ENCODE measurements at regions not wholly inside any gene's neighbourhood (a gene's known extent, or its start where the extent isn't known, plus 50 kb on each side); places are given as distances from the start of the nearest gene placed in this dataset.

DNA sequence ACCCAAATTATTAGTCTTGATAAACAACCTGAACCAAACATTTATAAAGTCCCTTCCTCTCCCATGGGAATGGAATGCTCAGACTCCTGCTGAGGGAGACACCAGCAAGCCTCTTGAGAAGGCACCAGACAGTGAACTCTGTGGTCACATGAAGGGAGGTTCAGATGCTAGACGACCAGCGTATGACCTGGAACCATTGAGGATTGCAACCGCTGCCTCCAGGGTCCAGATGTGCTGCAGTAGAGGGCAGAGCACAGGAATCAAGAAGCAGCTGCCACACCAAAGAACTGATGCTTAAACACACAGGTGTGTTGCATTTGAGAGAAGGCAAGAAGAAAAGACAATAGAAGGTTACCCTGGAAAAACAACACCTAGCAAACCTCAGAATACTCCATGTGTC lies 592.4 kb downstream of the AACS start:
- TF ChIP-seq CTCF (IDR thresholded peaks at IDR 0.05; ENCODE audit: low read length) (no peak), EZH2 (IDR thresholded peaks at IDR 0.05; ENCODE audit: borderline replicate concordance, low read length) (no peak)
